ENCODE measurements at regions not wholly inside any gene's neighbourhood (a gene's known extent, or its start where the extent isn't known, plus 50 kb on each side); places are given as distances from the start of the nearest gene placed in this dataset.

GRCh38 chr21:15604413-15604812 is 125.4 kb upstream of the USP25 start:
- Histone ChIP-seq H4K20me1 (ENCODE audit: insufficient read depth, low read length) (no peaks in the 10 kb centered on the region), H3K4me3 (replicated peaks in 1 of 3; ENCODE audit: insufficient read depth in 1 of 3, low read depth in 2 of 3, low read length in 3 of 3) (no peak overlapping the region), H3K9ac (ENCODE audit: insufficient read depth, low read depth, low read length) (no peak overlapping the region), H3K4me2 (ENCODE audit: low read depth, low read length) (no peak overlapping the region), H3K79me2 (ENCODE audit: insufficient read depth, low read length) (no peaks in the 10 kb centered on the region), H2AFZ (ENCODE audit: low read length) (no peak overlapping the region), H3K36me3 (replicated peaks in 1 of 2; ENCODE audit: control insufficient read depth in 1 of 2, insufficient read depth in 2 of 2, low read length in 2 of 2) (no peaks in the 10 kb centered on the region), H3K4me1 (ENCODE audit: insufficient read depth, low read length) (no peaks in the 10 kb centered on the region), H3K9me3 (ENCODE audit: low read length) (no peaks in the 10 kb centered on the region), H3K27me3 (ENCODE audit: control insufficient read depth in 1 of 2, insufficient read depth in 2 of 2, low read length in 2 of 2) (no peaks in the 10 kb centered on the region), H3K27ac (ENCODE audit: extremely low read length, insufficient read depth, low read length) (no peak overlapping the region)
- ATAC-seq = no peak
- in situ Hi-C loops (cut with HindIII; ENCODE audit: extremely low pct_ligation_motif_present, low pct_unique_long_range_greater_than_20kb) (no loop called here), intact Hi-C loops (cut with micrococcal nuclease; ENCODE audit: unreplicated experiment) (no loop called here)
- WGBS (ENCODE audit: low lambda C conversion rate) = 10% methylated on average over 2 of the region's 2 CpGs
- TF ChIP-seq ZNF746 (CRISPR knock-in tag; IDR thresholded peaks at IDR 0.05) (no peak), THAP9 (CRISPR knock-in tag; IDR thresholded peaks at IDR 0.05; ENCODE audit: borderline replicate concordance) (no peak), NAIF1 (CRISPR knock-in tag; IDR thresholded peaks at IDR 0.05; ENCODE audit: borderline replicate concordance) (no peak), CBX1 (IDR thresholded peaks at IDR 0.05; ENCODE audit: low read depth) (no peak), FOXA1 (IDR thresholded peaks at IDR 0.05) (no peak), FOXA1 (CRISPR knock-in tag; IDR thresholded peaks at IDR 0.05) (no peak), TSC22D2 (CRISPR knock-in tag; IDR thresholded peaks at IDR 0.05; ENCODE audit: borderline replicate concordance) (no peak), ZNF891 (CRISPR knock-in tag; IDR thresholded peaks at IDR 0.05) (no peak), RFX5 (IDR thresholded peaks at IDR 0.05; ENCODE audit: low read depth, low read length) (no peak), KDM6A (CRISPR knock-in tag; IDR thresholded peaks at IDR 0.05; ENCODE audit: low read depth) (no peak), ZMYM3 (CRISPR knock-in tag; IDR thresholded peaks at IDR 0.05) (no peak), TAF15 (IDR thresholded peaks at IDR 0.05; ENCODE audit: low read depth, low read length, poor library complexity, severe bottlenecking) (no peak), ZNF143 (CRISPR knock-in tag; IDR thresholded peaks at IDR 0.05) (no peak)
- CTCF ChIA-PET (ENCODE audit: low intra/inter-chr PET ratio, low total read pairs) = no interaction called here
- BruUV-seq (replicated peaks) = no TSS peak
- DNase-seq (ENCODE audit: low spot score) = no peak
- no peak for FAIRE-seq
- POLR2A ChIA-PET = no interaction called here
